Adrenal gland (tissue), 5 donors: ENCODE measurements at regions not wholly inside any gene's neighbourhood (a gene's known extent, or its start where the extent isn't known, plus 50 kb on each side); places are given as distances from the start of the nearest gene placed in this dataset.

Source experiments
- POLR2A ChIP-seq, 2 donors: fragments of 450-650 bp; IDR thresholded peaks; one replicate each; pipeline ENCODE4 v1.6.1; 2017; ENCODE audit warnings: antibody characterized with exemption in 2 of 2, mild to moderate bottlenecking in 2 of 2, moderate library complexity in 1 of 2
- TF ChIP-seq, protein P1 (sequence below), 6 experiments: fragments of 450-650 bp in 4 of 6; fragments of 200-600 bp in 2 of 6; sonication (generic) in 1 of 6; IDR thresholded peaks; 1 replicate in 5 of 6; 2 replicates in 1 of 6; pipeline versions ENCODE4 v1.5.1 to v1.8.0; 2016 to 2021; ENCODE audit warnings: antibody characterized with exemption in 6 of 6, mild to moderate bottlenecking in 2 of 6, moderate library complexity in 1 of 6
- donor health status: DM: no; HTN: no; CAD: no.

DNA sequence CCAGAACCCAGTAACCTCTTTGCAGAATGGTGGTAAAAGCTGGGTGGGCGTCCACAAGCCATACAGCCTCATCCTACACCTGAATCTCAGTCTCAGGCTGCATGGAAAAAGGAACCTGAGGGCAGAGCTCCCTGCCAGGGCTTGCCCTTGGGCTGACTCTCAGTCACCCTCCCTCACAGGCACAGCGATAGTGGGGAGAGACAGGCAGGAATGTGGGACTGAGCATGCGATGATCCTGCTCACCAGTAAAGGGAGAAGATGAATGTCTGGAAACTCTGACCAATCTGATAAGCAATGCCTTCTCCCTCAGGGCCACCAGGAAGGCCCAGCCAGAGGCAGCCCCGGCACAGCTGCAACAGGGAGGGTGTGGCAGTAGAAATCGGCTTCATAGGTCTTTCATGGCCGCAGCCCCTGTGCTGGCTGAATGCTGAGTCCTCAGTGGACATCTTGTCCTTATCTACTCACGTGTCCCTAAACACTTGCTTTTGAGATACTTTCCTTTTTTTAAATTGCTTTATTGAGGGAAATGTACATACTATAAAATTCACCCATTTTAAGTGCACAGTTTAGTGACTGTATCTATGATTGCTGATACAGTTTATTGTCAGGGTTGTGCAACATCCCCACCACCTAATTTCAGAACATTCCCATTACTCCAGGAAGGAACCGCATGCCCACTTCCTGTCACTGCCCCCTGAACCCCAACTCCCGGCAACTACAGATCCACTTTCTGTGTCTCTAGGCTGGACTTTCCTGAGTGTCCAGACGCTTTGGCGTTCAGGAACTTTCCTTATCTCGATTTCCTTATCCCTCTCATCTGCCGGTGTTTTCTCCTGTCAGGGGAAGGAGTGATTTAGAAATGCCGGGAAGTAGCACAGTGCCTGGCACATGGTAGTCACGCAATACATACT lies 258.1 kb downstream of the PCNX1 start:
- TF ChIP-seq, protein P1, sequence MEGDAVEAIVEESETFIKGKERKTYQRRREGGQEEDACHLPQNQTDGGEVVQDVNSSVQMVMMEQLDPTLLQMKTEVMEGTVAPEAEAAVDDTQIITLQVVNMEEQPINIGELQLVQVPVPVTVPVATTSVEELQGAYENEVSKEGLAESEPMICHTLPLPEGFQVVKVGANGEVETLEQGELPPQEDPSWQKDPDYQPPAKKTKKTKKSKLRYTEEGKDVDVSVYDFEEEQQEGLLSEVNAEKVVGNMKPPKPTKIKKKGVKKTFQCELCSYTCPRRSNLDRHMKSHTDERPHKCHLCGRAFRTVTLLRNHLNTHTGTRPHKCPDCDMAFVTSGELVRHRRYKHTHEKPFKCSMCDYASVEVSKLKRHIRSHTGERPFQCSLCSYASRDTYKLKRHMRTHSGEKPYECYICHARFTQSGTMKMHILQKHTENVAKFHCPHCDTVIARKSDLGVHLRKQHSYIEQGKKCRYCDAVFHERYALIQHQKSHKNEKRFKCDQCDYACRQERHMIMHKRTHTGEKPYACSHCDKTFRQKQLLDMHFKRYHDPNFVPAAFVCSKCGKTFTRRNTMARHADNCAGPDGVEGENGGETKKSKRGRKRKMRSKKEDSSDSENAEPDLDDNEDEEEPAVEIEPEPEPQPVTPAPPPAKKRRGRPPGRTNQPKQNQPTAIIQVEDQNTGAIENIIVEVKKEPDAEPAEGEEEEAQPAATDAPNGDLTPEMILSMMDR (IDR thresholded peaks at IDR 0.05) = peak in 4 of 6 experiments; percentile 23 to 53 (median 41)
- TF ChIP-seq POLR2A (IDR thresholded peaks at IDR 0.05) = peak; percentile 30 to 84
